Adrenal gland (tissue), 9 donors: ENCODE measurements at regions not wholly inside any gene's neighbourhood (a gene's known extent, or its start where the extent isn't known, plus 50 kb on each side); places are given as distances from the start of the nearest gene placed in this dataset.

ENCODE experiments used
- DNase-seq, 7 donors: peaks; one replicate each; pipeline ENCODE4 v3.0.0-alpha.2; 2019 to 2020
- H3K27ac ChIP-seq, 5 donors: fragments of 200-600 bp; sonication (generic) in 4 of 5; 1 replicate in 3 of 5; 2 replicates in 2 of 5; pipeline versions ENCODE4 v1.5.1 to v1.8.0; 2016 to 2020; ENCODE audit warnings: mild to moderate bottlenecking in 1 of 5
- H3K27me3 ChIP-seq: fragments of 200-600 bp; 2 replicates; pipeline ENCODE4 v1.8.0; 2021
- H3K36me3 ChIP-seq, 2 donors: fragments of 200-600 bp; replicated peaks in 1 of 2; 1 replicate in 1 of 2; 2 replicates in 1 of 2; pipeline versions ENCODE4 v1.5.1 to v1.8.0; 2018 to 2022
- H3K4me1 ChIP-seq, 2 donors: fragments of 200-600 bp; replicated peaks in 1 of 2; 1 replicate in 1 of 2; 2 replicates in 1 of 2; pipeline versions ENCODE4 v1.5.1 to v1.8.0; 2018 to 2021
- H3K4me3 ChIP-seq, 4 donors: fragments of 200-600 bp; sonication (generic) in 3 of 4; one replicate each; pipeline ENCODE4 v1.5.1; 2016 to 2018
- H3K9me3 ChIP-seq, 3 donors: fragments of 200-600 bp; sonication (generic) in 1 of 3; replicated peaks in 1 of 3; 1 replicate in 2 of 3; 2 replicates in 1 of 3; pipeline versions ENCODE4 v1.5.1 to v1.8.0; 2016 to 2021
- POLR2A ChIP-seq, 2 donors: fragments of 450-650 bp; IDR thresholded peaks; one replicate each; pipeline ENCODE4 v1.6.1; 2017; ENCODE audit warnings: antibody characterized with exemption in 2 of 2, mild to moderate bottlenecking in 2 of 2, moderate library complexity in 1 of 2
- WGBS, 4 donors: extraction: QIAGEN DNeasy Blood & Tissue Kit in 2 of 4; methylation state at CpG; one replicate each; pipeline versions ENCODE4 v1.1.5 to v1.1.7; 2013 to 2017; 5-methylcytosine and 5-hydroxymethylcytosine counted together
- intact Hi-C, 2 donors: fragments of 100-400 bp; cut with DNase I; formaldehyde crosslinking; loops; one replicate each; pipeline versions ENCODE4 v1.14.1 to v1.15.0; 2022 to 2023
- TF ChIP-seq, protein P1 (sequence below), 6 experiments: fragments of 450-650 bp in 4 of 6; fragments of 200-600 bp in 2 of 6; sonication (generic) in 1 of 6; IDR thresholded peaks; 1 replicate in 5 of 6; 2 replicates in 1 of 6; pipeline versions ENCODE4 v1.5.1 to v1.8.0; 2016 to 2021; ENCODE audit warnings: antibody characterized with exemption in 6 of 6, mild to moderate bottlenecking in 2 of 6, moderate library complexity in 1 of 6
- donor health status: healthy with polysubstance abuse.
- donor health status: Bipolar disorder and iron deficiency.
- donor health status: DM: yes; HTN: yes; CAD: no.
- donor health status: DM: no; HTN: no; CAD: no.
- donor health status: DM: no; HTN: no; CAD: no.

DNA sequence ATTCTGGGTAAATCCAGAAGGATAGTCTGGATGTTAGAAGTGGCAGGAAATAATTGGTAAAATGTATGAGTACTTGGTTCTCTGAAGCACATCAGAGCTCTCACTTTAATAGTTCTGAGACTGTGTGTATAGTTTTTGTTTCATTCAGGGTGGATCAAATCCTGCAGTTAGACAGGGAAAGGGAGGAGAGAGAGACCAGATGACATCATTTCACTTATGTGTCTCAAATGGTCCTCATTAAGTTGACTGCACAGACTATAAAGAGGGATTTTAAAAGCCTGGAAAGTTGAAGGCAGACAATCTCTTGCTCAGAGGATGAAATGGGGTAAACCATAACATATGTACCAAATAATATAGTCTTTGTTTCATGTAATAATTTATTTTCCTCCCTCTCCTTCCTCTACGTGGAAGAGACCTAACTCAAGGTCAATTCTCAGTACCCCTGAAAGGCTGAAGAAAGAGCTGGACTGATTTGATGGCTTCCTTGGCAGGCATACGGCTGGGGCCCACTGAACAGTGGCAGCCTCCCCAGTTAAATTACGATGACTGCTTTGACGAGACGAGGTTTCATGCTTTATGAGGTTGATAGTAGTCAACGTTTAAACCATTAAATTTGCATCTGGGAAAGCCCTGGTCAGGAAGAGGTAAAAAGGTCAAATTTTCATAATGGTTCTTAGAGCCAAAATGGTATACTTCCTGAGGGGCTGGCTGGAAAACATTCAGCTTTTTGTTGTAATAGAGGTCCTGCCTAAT, 395.1 kb upstream of the RPS23 start:
- Histone ChIP-seq H3K4me3 (no peak overlapping the region), H3K9me3 (no peaks in the 10 kb centered on the region), H3K4me1 (peaks cover 0 to 8% of the 10 kb centered on the region in 2 donors), H3K27ac (no peak overlapping the region), H3K27me3 (no peaks in the 10 kb centered on the region), H3K36me3 (no peaks in the 10 kb centered on the region)
- 73 to 76% (median 75%) methylated on average over 6 of the region's 6 CpGs for WGBS, 4 donors
- no peak for TF ChIP-seq POLR2A (IDR thresholded peaks at IDR 0.05)
- TF ChIP-seq, protein P1, sequence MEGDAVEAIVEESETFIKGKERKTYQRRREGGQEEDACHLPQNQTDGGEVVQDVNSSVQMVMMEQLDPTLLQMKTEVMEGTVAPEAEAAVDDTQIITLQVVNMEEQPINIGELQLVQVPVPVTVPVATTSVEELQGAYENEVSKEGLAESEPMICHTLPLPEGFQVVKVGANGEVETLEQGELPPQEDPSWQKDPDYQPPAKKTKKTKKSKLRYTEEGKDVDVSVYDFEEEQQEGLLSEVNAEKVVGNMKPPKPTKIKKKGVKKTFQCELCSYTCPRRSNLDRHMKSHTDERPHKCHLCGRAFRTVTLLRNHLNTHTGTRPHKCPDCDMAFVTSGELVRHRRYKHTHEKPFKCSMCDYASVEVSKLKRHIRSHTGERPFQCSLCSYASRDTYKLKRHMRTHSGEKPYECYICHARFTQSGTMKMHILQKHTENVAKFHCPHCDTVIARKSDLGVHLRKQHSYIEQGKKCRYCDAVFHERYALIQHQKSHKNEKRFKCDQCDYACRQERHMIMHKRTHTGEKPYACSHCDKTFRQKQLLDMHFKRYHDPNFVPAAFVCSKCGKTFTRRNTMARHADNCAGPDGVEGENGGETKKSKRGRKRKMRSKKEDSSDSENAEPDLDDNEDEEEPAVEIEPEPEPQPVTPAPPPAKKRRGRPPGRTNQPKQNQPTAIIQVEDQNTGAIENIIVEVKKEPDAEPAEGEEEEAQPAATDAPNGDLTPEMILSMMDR (IDR thresholded peaks at IDR 0.05): no peak
- no peak for DNase-seq
- intact Hi-C loops: no loop called here

DNA sequence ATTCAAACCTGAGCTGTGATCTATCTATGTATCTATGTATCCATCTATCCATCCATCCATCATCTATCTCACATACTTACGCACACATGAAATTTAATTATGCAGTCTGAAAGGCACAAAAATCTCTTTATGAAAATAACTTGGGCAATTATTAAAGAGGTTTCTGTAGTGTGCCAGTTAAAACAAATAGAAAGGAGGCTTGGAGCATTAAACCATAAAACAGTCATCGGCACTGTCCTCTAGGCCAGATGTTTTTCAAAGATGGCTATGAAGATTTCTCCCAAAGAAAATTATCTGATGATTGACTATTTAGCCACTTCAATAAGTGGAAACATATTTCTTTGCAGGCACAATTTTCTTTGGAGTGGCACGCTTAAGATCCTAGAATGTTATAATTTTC, 392.5 kb upstream of the RPS23 start:
- 86 to 93% (median 89%) methylated on average over 3 of the region's 3 CpGs for WGBS, 4 donors
- TF ChIP-seq POLR2A (IDR thresholded peaks at IDR 0.05): no peak
- TF ChIP-seq, protein P1 (IDR thresholded peaks at IDR 0.05): no peak
- DNase-seq: no peak
- H3K9me3 ChIP-seq: no peaks in the 10 kb centered on the region
- intact Hi-C loops: no loop called here
- no peaks in the 10 kb centered on the region for H3K36me3 ChIP-seq
- peaks cover 0 to 8% of the 10 kb centered on the region in 2 donors for H3K4me1 ChIP-seq
- no peak overlapping the region for H3K4me3 ChIP-seq
- no peak overlapping the region for H3K27ac ChIP-seq
- no peaks in the 10 kb centered on the region for H3K27me3 ChIP-seq

DNA sequence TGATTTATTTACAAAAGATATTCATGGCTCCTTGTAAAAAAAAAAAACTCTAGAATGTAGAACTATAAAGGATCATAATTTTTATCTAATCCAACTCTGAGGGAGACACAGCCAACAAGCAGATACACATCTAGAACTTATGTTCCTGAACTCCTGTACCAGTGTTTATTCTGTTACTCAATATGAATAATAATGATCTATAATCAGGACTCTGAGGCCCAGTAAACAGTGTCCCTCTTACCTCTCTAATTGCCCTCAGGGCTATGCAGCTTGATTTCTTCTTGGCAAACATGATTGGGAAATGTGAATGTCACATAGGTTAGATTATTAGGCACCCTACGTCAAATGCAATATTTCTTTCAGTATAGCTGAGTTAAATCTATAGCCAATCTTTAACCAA, 391.6 kb upstream of the RPS23 start:
- Histone ChIP-seq H3K4me3 (no peak overlapping the region), H3K27me3 (no peaks in the 10 kb centered on the region), H3K4me1 (peaks cover 0 to 8% of the 10 kb centered on the region in 2 donors), H3K27ac (no peak overlapping the region), H3K36me3 (no peaks in the 10 kb centered on the region), H3K9me3 (no peaks in the 10 kb centered on the region)
- DNase-seq: no peak
- intact Hi-C loops: no loop called here
- 76 to 92% (median 91%) methylated on average over 1 of the region's 1 CpG for WGBS, 4 donors
- TF ChIP-seq POLR2A (IDR thresholded peaks at IDR 0.05): no peak
- TF ChIP-seq, protein P1 (IDR thresholded peaks at IDR 0.05): no peak

DNA sequence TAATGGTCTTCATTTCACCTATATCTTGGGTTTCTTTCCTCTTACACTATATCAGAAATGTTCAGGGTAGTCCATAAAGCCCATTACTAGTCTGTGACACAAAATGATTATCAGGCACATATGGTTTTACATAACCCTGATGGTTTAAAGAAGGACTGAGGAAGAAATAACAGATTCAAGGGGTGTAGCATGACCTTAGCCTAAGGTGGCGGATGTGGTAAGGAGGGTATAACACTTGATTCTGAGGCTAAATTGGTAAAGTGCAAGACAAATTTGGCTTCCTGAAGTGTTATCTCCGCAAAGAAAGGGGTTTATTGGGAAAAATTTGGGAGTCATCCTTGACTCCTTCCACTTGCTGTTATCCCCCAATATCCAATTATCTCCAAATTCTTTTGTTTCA, 388.2 kb upstream of the RPS23 start:
- Histone ChIP-seq H3K27me3 (no peaks in the 10 kb centered on the region), H3K4me3 (no peak overlapping the region), H3K27ac (no peak overlapping the region), H3K4me1 (peaks cover 11 to 20% of the 10 kb centered on the region in 2 donors), H3K9me3 (no peaks in the 10 kb centered on the region), H3K36me3 (no peaks in the 10 kb centered on the region)
- DNase-seq: no peak
- TF ChIP-seq POLR2A (IDR thresholded peaks at IDR 0.05): no peak
- TF ChIP-seq, protein P1 (IDR thresholded peaks at IDR 0.05): no peak
- intact Hi-C loops: no loop called here
- WGBS, 4 donors: 92 to 98% (median 96%) methylated on average over 2 of the region's 2 CpGs
